GM19238 (cell line): ENCODE measurements at regions not wholly inside any gene's neighbourhood (a gene's known extent, or its start where the extent isn't known, plus 50 kb on each side); places are given as distances from the start of the nearest gene placed in this dataset.
"Not testable (repeated sequence)": the region's sequence is repeated elsewhere in the genome, so short reads cannot be mapped to it uniquely, and the experiment has no call there.

Source experiments
- DNase-seq: peaks from one replicate; pipeline ENCODE4 v3.0.0; 2011; ENCODE audit warnings: low spot score; ENCODE audit not compliant: insufficient read length

- DNase-seq, result no peak
Measured at GRCh38 chr3:40886660-40887425, 312.5 kb upstream of the CTNNB1 start.

- DNase-seq, result no peak
Measured at GRCh38 chr3:40891186-40891585, 308.1 kb upstream of the CTNNB1 start.

- no peak for DNase-seq
Measured at GRCh38 chr3:40895109-40895508, 304.2 kb upstream of the CTNNB1 start.

- DNase-seq, result no peak
Measured at GRCh38 chr3:40899286-40899712, 300.0 kb upstream of the CTNNB1 start.

- DNase-seq, result no peak
Measured at GRCh38 chr3:40901298-40901697, 298.0 kb upstream of the CTNNB1 start.

GRCh38 chr3:40901796-40902195 is 297.5 kb upstream of the CTNNB1 start:
- no peak for DNase-seq

- not testable (repeated sequence) for DNase-seq
Measured at GRCh38 chr3:40907907-40908465, 291.3 kb upstream of the CTNNB1 start.

GRCh38 chr3:40908612-40909011 is 290.7 kb upstream of the CTNNB1 start:
- no peak for DNase-seq

GRCh38 chr3:40911264-40911663 is 288.0 kb upstream of the CTNNB1 start:
- no peak for DNase-seq

- DNase-seq, result no peak
Measured at GRCh38 chr3:40911928-40912327, 287.4 kb upstream of the CTNNB1 start.

GRCh38 chr3:40912461-40912860 is 286.8 kb upstream of the CTNNB1 start:
- no peak for DNase-seq

- no peak for DNase-seq
Measured at GRCh38 chr3:40913192-40913591, 286.1 kb upstream of the CTNNB1 start.

GRCh38 chr3:40913641-40914040 is 285.7 kb upstream of the CTNNB1 start:
- no peak for DNase-seq

GRCh38 chr3:40914475-40914874 is 284.8 kb upstream of the CTNNB1 start:
- DNase-seq, result no peak

- DNase-seq, result no peak
Measured at GRCh38 chr3:40915346-40915865, 283.9 kb upstream of the CTNNB1 start.

- DNase-seq, result no peak
Measured at GRCh38 chr3:40920041-40920440, 279.3 kb upstream of the CTNNB1 start.

GRCh38 chr3:40921251-40921650 is 278.1 kb upstream of the CTNNB1 start:
- no peak for DNase-seq

GRCh38 chr3:40923143-40923542 is 276.2 kb upstream of the CTNNB1 start:
- DNase-seq, result no peak

- no peak for DNase-seq
Measured at GRCh38 chr3:40923651-40924050, 275.7 kb upstream of the CTNNB1 start.

GRCh38 chr3:40924559-40925141 is 274.7 kb upstream of the CTNNB1 start:
- DNase-seq, result no peak

- no peak for DNase-seq
Measured at GRCh38 chr3:40925231-40925630, 274.1 kb upstream of the CTNNB1 start.

- DNase-seq, result no peak
Measured at GRCh38 chr3:40930131-40930538, 269.2 kb upstream of the CTNNB1 start.

- DNase-seq, result no peak
Measured at GRCh38 chr3:40930756-40931155, 268.5 kb upstream of the CTNNB1 start.
